Panc1 (cell line): ENCODE measurements at regions not wholly inside any gene's neighbourhood (a gene's known extent, or its start where the extent isn't known, plus 50 kb on each side); places are given as distances from the start of the nearest gene placed in this dataset.
"Not testable (repeated sequence)": the region's sequence is repeated elsewhere in the genome, so short reads cannot be mapped to it uniquely, and the experiment has no call there.

Source experiments
- ATAC-seq: fragments of 200-7000 bp; cut with Tn5 transposase; 2 replicates; pipeline ENCODE4 v1.9.1; 2020; ENCODE audit warnings: mild to moderate bottlenecking, moderate library complexity
- BruUV-seq: library from RNA; stranded (reverse); fragments of 400-500 nt; replicated peaks from 2 replicates; lab custom pipeline; 2021; lab: Mats Ljungman, UMichigan
- CTCF ChIA-PET: fragments of 300-600 bp; sonication (Branson Sonifier 250); formaldehyde crosslinking; loops from one replicate; lab custom pipeline; 2022; ENCODE audit warnings: antibody characterized with exemption; lab: Charles Lee
- POLR2A ChIA-PET: fragments of 300-600 bp; sonication (Branson Sonifier 250); formaldehyde crosslinking; loops from one replicate; lab custom pipeline; 2022; ENCODE audit warnings: antibody characterized with exemption; lab: Charles Lee
- DNase-seq: peaks from one replicate; pipeline ENCODE4 v3.0.0-alpha.2; 2010; ENCODE audit warnings: low read depth, low spot score
- H3K27ac ChIP-seq: 2 replicates; pipeline ENCODE4 v1.5.1; 2011; ENCODE audit warnings: mild to moderate bottlenecking, low read length, inconsistent platforms
- H3K27me3 ChIP-seq: fragments of 200-500 bp; sonication (Bioruptor generic); 2 replicates; pipeline ENCODE4 v1.6.0; 2014; ENCODE audit warnings: low read length, inconsistent platforms; ENCODE audit not compliant: control insufficient read depth, insufficient read depth
- H3K36me3 ChIP-seq: fragments of 200-500 bp; sonication (Bioruptor generic); 2 replicates; pipeline ENCODE4 v1.5.1; 2014; ENCODE audit warnings: inconsistent platforms, mild to moderate bottlenecking, low read length, moderate library complexity; ENCODE audit not compliant: control insufficient read depth, insufficient read depth
- H3K4me1 ChIP-seq: 2 replicates; pipeline ENCODE4 v1.5.1; 2011; ENCODE audit warnings: inconsistent platforms, mild to moderate bottlenecking, low read length, moderate library complexity; ENCODE audit not compliant: control insufficient read depth, insufficient read depth
- H3K4me3 ChIP-seq, 2 experiments: 2 replicates each; pipeline ENCODE4 v1.5.1; 2011 to 2012; ENCODE audit warnings: low read depth in 2 of 2, low read length in 2 of 2, mild to moderate bottlenecking in 2 of 2, inconsistent platforms in 1 of 2, moderate library complexity in 1 of 2
- H3K9me3 ChIP-seq: fragments of 200-500 bp; sonication (Bioruptor generic); 2 replicates; pipeline ENCODE4 v1.5.1; 2014; ENCODE audit warnings: low read depth, mild to moderate bottlenecking, inconsistent platforms, low read length, moderate library complexity; ENCODE audit not compliant: control insufficient read depth, insufficient read depth
- POLR2AphosphoS5 ChIP-seq: IDR thresholded peaks from 2 replicates; pipeline ENCODE4 v1.6.1; 2012; ENCODE audit warnings: mild to moderate bottlenecking, low read depth, low read length, moderate library complexity
- SIN3A ChIP-seq: IDR thresholded peaks from 2 replicates; pipeline ENCODE4 v1.6.1; 2012; ENCODE audit warnings: low read depth, mild to moderate bottlenecking, low read length, moderate library complexity, borderline replicate concordance; ENCODE audit not compliant: insufficient read depth
- TCF7L2 ChIP-seq: IDR thresholded peaks from 2 replicates; pipeline ENCODE4 v1.6.1; 2011; ENCODE audit warnings: mild to moderate bottlenecking, low read depth, low read length, inconsistent platforms
- in situ Hi-C: cut with HindIII; loops from 2 replicates; pipeline ENCODE4 v1.10.0; 2016; ENCODE audit warnings: low sequenced_read_pairs, low pct_unique_long_range_greater_than_20kb
- intact Hi-C: fragments of 100-400 bp; cut with micrococcal nuclease; formaldehyde crosslinking; loops from one replicate; pipeline ENCODE4 v1.10.0; 2022; ENCODE audit not compliant: unreplicated experiment
- TF ChIP-seq, protein P1 (sequence below): fragments of 450-650 bp; IDR thresholded peaks from 2 replicates; pipeline ENCODE4 v1.5.1; 2017; ENCODE audit warnings: mild to moderate bottlenecking
- TF ChIP-seq, protein P2 (sequence below), 2 experiments: IDR thresholded peaks; 2 replicates each; pipeline ENCODE4 v1.6.1; 2011 to 2012; ENCODE audit warnings: low read depth in 2 of 2, control low read depth in 1 of 2, low read length in 1 of 2, mild to moderate bottlenecking in 1 of 2, moderate library complexity in 1 of 2; ENCODE audit not compliant: insufficient read depth in 1 of 2

DNA sequence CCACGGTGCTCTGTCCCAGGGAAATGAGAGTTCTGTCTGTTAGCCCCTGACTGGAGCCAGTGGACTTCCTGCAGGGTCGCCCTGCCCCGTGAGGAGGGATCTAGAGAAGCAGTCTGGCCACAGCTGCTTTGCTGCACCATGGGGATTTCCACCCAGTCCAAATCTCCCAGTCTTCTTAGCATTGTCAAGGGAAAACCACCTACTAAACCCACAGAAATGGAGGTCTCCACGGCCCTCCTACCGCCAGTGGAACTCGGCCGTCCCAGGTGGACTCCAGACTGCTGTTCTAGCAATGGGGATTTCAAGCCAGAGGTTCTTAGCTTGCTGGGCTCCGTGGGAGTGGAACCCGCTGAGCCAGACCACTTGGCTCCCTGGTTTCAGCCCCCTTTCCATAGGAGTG, 133.3 kb upstream of the PCDH7 start:
- POLR2A ChIA-PET: no interaction called here
- in situ Hi-C loops (no loop called here), intact Hi-C loops (no loop called here)
- no TSS peak for BruUV-seq
- H3K4me1 ChIP-seq: no peaks in the 10 kb centered on the region
- H3K27me3 ChIP-seq: no peaks in the 10 kb centered on the region
- H3K4me3 ChIP-seq: no peak overlapping the region
- ATAC-seq (no peak), DNase-seq (no peak)
- CTCF ChIA-PET: no interaction called here
- H3K36me3 ChIP-seq: no peaks in the 10 kb centered on the region
- TF ChIP-seq TCF7L2: no peak
- H3K27ac ChIP-seq: no peak overlapping the region
- H3K9me3 ChIP-seq: no peaks in the 10 kb centered on the region

DNA sequence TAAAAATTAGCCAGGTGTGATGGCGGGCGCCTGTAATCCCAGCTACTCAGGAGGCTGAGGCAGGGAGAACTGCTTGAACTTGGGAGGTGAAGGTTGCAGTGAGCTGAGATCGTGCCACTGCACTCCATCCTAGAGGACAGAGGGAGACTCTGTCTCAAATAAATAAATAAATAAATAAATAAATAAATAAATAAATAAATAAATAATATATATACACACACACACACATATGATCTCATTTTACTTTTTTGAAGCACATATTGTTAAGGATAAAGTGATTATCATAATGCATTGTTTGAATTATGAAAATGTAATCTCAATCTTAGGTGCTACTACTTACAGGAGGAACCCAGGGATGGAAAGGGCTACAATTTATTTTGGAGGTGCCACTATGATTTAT, 130.5 kb upstream of the PCDH7 start:
- ATAC-seq, intact Hi-C loops, BruUV-seq: not testable (repeated sequence)

DNA sequence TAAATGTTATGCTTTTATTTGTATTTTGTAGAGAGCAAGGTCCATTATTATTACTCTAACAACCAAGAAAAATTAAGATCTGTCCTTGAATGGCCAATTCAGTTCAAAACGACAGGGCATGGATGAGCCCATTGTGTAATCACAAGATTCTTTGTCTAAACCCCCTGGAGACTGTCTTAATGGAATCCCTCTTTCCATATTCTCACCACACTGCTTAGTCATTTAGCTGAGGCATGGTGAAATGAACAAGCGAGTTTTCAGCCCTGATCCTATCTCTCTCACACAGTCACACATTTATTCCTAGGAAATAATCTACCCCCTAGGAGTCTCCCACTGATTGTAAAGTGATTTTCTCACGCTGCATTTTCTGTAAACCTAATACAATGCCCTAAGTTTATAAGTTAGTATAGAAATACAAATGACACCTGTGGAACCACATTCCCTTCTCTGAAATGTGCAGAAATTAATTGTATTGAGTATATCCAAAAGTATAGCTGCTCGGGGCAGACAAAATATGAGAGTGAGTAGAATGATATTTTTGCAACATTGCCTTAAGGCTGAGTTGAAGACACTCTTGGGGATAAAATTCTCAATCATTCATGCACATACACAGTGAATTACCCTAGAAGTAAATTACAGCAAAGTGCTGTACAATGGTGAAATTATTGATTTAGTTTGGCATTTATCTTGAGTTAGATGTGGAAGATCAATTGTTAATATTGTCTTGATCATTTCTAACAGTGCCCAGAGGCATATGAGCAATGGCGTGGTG, 119.7 kb upstream of the PCDH7 start:
- intact Hi-C loops: no loop called here
- Histone ChIP-seq H3K9me3 (no peaks in the 10 kb centered on the region), H3K4me1 (no peaks in the 10 kb centered on the region), H3K27me3 (no peaks in the 10 kb centered on the region), H3K36me3 (no peaks in the 10 kb centered on the region), H3K4me3 (no peak overlapping the region), H3K27ac (no peak overlapping the region)
- in situ Hi-C loops: no loop called here
- no TSS peak for BruUV-seq
- DNase-seq: no peak
- ChIA-PET CTCF (no interaction called here), POLR2A (no interaction called here)
- no peak for TF ChIP-seq TCF7L2
- TF ChIP-seq POLR2AphosphoS5: no peak
- TF ChIP-seq, protein P1, sequence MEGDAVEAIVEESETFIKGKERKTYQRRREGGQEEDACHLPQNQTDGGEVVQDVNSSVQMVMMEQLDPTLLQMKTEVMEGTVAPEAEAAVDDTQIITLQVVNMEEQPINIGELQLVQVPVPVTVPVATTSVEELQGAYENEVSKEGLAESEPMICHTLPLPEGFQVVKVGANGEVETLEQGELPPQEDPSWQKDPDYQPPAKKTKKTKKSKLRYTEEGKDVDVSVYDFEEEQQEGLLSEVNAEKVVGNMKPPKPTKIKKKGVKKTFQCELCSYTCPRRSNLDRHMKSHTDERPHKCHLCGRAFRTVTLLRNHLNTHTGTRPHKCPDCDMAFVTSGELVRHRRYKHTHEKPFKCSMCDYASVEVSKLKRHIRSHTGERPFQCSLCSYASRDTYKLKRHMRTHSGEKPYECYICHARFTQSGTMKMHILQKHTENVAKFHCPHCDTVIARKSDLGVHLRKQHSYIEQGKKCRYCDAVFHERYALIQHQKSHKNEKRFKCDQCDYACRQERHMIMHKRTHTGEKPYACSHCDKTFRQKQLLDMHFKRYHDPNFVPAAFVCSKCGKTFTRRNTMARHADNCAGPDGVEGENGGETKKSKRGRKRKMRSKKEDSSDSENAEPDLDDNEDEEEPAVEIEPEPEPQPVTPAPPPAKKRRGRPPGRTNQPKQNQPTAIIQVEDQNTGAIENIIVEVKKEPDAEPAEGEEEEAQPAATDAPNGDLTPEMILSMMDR: no peak
- no peak for TF ChIP-seq SIN3A
- TF ChIP-seq, protein P2, sequence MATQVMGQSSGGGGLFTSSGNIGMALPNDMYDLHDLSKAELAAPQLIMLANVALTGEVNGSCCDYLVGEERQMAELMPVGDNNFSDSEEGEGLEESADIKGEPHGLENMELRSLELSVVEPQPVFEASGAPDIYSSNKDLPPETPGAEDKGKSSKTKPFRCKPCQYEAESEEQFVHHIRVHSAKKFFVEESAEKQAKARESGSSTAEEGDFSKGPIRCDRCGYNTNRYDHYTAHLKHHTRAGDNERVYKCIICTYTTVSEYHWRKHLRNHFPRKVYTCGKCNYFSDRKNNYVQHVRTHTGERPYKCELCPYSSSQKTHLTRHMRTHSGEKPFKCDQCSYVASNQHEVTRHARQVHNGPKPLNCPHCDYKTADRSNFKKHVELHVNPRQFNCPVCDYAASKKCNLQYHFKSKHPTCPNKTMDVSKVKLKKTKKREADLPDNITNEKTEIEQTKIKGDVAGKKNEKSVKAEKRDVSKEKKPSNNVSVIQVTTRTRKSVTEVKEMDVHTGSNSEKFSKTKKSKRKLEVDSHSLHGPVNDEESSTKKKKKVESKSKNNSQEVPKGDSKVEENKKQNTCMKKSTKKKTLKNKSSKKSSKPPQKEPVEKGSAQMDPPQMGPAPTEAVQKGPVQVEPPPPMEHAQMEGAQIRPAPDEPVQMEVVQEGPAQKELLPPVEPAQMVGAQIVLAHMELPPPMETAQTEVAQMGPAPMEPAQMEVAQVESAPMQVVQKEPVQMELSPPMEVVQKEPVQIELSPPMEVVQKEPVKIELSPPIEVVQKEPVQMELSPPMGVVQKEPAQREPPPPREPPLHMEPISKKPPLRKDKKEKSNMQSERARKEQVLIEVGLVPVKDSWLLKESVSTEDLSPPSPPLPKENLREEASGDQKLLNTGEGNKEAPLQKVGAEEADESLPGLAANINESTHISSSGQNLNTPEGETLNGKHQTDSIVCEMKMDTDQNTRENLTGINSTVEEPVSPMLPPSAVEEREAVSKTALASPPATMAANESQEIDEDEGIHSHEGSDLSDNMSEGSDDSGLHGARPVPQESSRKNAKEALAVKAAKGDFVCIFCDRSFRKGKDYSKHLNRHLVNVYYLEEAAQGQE (IDR thresholded peaks at IDR 0.05; ENCODE audit: insufficient read depth in 1 of 2, low read depth in 2 of 2, low read length in 1 of 2): no peak
- no peak for ATAC-seq

More for the DNA sequence above, 130.5 kb upstream of the PCDH7 start:
- H3K36me3 ChIP-seq, in situ Hi-C loops, H3K4me1 ChIP-seq, H3K9me3 ChIP-seq, DNase-seq, H3K4me3 ChIP-seq, H3K27me3 ChIP-seq, H3K27ac ChIP-seq, CTCF ChIA-PET: not testable (repeated sequence)
- POLR2A ChIA-PET: interaction anchor here (0.5 to 0.7 kb wide), 2 partner anchors 150 to 1701 kb away, joined by 3 to 4 read pairs; no protein-coding TSS in a partner anchor
